GM12873 (cell line): ENCODE measurements at regions not wholly inside any gene's neighbourhood (a gene's known extent, or its start where the extent isn't known, plus 50 kb on each side); places are given as distances from the start of the nearest gene placed in this dataset.

Source experiments
- CTCF ChIP-seq: IDR thresholded peaks from 2 replicates; pipeline ENCODE4 v1.5.1; 2012; ENCODE audit warnings: low read depth, mild to moderate bottlenecking, moderate library complexity, low read length, control low read depth; ENCODE audit not compliant: insufficient read depth; ENCODE audit errors: missing control alignments

- no peak for TF ChIP-seq CTCF
Observed at GRCh38 chr16:26441178-26441577, 625.5 kb upstream of the C16orf82 start.

GRCh38 chr16:26442321-26442720, 624.4 kb upstream of the C16orf82 start:
- TF ChIP-seq CTCF: no peak

- TF ChIP-seq CTCF: no peak
Observed at GRCh38 chr16:26447570-26447969, 619.2 kb upstream of the C16orf82 start.

- TF ChIP-seq CTCF: peak; percentile 29
Observed at GRCh38 chr16:26453215-26453614, 613.5 kb upstream of the C16orf82 start.

GRCh38 chr16:26454102-26454501, 612.6 kb upstream of the C16orf82 start:
- no peak for TF ChIP-seq CTCF

GRCh38 chr16:26456074-26456473, 610.7 kb upstream of the C16orf82 start:
- no peak for TF ChIP-seq CTCF

- TF ChIP-seq CTCF: no peak
Observed at GRCh38 chr16:26457095-26457494, 609.6 kb upstream of the C16orf82 start.

- TF ChIP-seq CTCF: no peak
Observed at GRCh38 chr16:26457882-26458281, 608.8 kb upstream of the C16orf82 start.
